Stimulated activated naive CD4-positive, alpha-beta T cell (primary cell): ENCODE measurements at regions not wholly inside any gene's neighbourhood (a gene's known extent, or its start where the extent isn't known, plus 50 kb on each side); places are given as distances from the start of the nearest gene placed in this dataset.

Experiments used
- DNase-seq, 6 experiments: peaks; one replicate each; lab custom pipeline; 2025; lab: John Stamatoyannopoulos, UW

DNA sequence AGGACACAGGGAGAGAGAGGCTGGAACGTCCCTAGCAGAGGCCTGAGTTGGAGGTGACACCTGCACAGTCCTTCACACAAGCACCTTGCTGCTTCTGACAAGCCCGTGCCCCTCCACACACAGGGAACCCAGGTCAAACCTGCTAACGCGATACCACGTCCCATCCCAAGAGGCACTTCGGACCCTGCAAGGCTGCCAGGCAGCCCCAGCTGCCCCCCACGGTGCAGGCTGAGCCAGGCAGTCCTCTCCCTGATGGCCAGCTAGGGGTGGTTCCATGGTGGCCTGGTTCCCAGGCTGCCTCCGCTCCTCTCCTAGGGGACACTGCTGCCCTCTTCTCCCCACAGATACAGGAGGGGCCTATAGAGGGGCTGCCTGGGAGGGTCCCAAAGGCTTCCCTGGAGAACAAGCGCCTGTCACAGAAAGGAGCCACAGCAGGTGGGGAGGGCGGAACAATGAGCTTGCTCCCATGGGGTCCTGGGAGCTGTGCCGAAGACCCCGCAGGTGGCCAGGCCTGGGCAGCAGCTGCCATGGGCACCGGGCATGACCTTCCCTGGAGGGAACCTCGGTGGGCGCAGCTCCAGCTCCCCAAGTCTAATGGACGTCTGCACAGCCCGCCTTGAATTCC lies 434.2 kb upstream of the MYT1L start:
- DNase-seq, result no peak

DNA sequence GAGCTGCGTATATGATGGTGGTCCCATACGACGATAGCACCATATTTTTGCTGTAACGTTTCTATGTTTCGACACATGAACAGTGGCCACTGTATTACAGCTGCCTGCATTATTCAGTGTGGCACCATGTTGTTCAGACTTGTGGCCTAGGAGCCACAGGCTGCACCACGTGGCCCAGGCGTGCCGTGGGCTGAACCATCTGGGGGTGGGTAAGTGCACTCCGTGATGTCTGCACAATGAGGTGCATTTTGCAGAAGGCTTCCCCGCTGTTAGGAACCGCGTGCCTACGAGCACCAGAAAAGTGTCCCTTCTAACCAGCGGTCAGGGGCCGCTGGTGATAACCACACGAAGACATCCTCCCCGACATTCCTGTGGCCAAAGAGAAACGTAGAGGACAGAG lies 433.7 kb upstream of the MYT1L start:
- DNase-seq, result no peak

DNA sequence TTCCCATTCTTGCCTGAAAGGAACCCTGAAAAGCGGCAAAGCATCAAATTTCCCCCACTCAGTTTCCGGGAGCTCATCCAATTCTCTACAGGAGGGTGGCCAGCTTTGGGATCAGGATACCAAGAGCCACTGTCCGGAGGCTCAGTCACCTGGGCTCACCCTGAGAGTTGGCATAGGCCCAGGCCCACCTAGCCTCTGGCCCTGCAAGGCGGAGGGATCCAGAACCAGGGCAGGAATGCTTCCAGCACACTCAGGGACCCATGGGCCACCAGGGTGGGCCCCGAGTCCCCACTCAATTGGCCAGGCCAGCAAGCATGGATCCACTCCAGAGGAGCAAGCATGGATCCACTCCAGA lies 432.9 kb upstream of the MYT1L start:
- no peak for DNase-seq

DNA sequence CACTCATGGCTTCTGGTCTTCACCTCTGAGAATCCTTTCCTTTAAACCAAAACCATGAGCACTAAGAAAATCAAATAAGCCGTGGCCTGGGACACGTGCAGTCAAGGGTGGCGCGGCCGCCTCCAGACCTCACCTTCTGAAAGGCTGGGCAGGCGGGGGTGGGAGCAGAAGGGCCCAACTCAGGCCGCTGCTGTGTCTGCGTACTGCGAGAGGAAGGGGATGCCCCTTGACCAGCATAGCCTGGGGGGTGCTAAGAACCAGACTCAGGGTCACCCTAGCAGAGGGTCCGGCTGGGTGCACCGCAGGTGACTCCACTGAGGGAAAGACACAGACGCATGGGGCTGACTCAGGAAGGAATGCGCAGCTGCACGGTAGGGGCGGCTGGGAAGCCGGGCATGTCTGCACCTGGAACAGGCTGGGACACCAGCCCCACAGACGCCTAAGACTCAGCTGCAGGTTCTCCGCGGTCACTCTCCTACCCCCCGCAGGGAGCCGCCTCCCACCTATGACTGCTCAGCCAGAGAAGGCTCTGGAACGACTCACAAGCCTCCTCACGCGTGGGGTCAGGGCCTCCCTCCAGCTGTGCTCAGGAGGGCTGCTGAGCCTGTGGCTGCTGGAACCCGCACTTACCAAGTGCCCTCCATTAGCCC lies 432.4 kb upstream of the MYT1L start:
- no peak for DNase-seq

DNA sequence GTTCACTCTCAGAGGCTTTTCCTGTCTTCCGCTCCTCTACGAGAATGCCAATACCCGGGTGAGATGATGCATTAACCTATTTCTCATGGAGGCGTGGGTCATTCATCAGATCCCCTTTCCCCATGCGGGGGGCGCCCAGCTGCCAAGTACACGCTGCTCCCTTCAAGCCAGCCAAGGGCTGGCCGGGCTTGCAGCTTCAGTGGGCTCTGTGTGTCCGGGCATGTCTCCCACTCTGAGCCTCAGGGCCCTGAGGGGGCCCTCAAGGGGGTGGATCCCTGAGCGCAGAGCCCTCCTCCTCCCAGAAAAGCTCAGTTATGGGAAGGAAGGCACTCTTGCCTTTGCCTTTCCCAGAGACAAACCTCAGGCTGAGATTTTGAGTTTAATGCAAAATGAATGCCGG lies 431.8 kb upstream of the MYT1L start:
- no peak for DNase-seq

DNA sequence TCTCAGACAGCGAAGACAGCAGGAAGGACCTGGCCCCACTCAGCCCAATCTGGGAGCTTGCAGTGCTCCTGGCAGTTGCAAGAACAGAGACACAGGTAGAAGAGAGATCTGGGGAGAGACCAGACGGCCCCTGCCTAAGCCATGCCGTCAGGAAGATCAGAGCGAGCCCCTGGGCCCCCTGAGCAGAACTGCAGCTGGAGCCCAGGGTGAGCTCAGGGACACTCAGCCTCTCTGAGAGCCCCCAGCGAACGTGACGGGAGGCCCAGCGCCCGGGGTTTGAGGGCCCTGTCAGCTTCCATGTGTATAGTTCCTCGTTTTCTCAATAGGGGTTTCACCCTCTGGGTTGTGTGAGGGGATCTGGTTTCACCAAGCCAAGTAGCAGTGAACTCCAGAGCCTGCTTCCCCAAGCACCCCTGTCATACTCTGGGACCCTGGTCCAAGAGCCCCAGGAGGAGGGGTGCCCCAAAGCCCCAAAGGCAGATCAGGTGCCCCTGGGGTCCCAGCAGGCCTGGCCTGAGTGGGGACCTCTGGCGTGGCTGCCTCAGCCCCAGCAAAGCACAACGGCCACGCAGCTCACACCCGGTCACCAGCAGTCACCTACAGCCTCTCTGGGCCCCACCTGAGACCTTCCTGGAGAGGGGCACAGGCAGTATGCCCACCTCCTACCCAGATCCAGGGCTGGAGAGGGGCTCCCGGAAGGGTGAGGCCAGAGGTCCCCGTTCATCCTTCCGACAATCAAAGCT lies 431.3 kb upstream of the MYT1L start:
- no peak for DNase-seq

DNA sequence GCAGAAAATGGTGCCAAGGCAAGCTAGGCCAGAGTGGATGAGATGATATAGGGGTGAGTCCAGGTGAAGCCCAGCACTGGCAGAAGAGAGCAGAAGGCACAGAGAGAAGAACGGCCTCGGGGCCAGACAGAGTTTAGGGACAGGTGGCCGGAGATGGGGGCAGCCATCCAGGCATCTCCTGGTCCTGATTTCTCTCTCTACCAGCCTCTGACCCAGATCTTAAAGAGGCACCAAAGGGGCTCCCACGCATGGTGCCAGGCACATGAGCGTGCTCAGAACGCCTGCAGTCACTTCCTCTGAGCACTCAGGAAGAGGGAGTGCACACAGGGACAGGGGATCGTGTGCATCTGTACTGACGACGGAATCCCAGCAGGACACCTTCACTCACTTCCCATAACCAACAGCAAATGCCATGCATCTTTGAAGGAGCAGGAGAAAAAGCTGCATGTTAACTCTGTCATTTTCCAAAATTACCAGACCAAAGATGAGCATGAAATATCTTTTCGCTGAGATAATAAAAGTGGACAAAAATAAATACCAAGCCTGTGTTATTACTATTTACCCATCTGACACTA lies 427.8 kb upstream of the MYT1L start:
- DNase-seq, result no peak

DNA sequence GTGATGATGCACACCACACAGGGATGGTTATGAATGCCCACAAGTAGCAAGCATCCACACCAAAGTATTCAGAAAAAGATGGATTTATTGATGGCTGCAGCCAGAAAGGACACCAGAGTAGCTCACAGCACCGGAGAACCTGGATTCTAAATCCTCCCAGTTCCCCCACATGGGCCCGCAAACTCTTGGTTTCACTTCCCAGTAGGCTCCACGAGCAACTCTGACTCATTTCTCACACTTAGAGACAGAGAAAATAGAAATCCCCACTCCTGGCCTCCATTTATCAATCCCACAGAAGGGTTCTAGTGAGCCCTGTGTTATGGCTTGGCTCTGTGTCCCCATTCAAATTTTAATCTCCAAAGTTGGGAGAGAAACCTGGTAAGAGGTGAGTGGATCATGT lies 426.7 kb upstream of the MYT1L start:
- no peak for DNase-seq

DNA sequence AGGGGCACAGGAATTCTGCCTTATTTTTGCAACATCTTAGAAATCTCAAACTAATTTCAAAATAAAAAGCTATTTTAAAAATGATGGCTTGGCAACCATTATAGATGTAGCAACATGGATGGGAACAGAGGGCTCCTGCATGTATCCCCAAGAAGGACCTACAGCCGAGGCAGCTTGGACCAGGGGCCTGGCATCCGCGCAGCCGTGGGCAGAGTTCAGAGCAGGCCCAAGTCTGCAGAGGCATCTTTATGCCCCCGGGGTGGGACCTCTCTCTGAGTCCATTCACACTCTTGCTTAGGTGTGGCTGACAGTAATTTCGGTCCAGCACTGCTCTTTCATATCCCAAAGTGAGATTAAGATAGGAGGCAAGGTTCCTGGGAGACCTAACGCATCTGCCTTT lies 425.8 kb upstream of the MYT1L start:
- DNase-seq, result no peak

DNA sequence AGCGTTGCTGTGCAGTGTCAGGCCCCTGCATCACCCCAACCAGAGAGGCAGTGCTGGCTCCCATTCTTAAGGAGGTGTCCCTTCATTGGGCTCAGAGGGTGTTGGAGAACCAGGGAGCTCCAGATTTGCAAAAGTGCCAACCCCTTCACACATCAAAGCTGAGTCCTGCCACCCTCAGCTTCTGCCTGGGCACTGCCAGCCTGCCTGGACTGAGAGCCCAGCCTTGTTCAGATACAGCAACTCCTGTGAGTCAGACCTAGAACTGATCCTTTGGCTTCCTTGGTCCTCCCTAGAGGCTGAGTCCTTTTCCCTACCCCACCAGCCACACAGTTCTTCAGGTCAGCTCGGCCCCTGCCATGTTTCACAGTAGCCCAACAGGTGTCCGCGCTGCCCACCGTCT lies 424.9 kb upstream of the MYT1L start:
- DNase-seq, result no peak

DNA sequence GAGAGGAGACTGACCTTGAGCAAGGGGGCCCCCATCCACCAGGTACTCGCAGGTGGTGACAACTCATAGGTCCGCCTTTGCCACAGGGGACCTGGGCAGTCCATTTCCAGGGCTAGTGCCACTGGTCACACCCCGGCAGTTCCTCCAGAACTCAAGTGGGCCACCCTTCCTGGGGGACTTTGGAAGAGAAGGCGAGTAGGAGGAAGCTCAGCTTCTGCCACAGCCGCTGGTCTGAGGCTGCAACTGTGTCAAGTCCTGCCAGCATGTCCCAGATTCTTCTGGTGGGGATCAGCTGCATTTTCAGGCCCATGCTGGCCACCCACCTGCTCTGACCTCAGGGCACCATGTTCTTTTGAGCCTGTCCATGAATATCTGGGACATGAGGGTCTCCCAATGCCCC lies 423.9 kb upstream of the MYT1L start:
- no peak for DNase-seq

DNA sequence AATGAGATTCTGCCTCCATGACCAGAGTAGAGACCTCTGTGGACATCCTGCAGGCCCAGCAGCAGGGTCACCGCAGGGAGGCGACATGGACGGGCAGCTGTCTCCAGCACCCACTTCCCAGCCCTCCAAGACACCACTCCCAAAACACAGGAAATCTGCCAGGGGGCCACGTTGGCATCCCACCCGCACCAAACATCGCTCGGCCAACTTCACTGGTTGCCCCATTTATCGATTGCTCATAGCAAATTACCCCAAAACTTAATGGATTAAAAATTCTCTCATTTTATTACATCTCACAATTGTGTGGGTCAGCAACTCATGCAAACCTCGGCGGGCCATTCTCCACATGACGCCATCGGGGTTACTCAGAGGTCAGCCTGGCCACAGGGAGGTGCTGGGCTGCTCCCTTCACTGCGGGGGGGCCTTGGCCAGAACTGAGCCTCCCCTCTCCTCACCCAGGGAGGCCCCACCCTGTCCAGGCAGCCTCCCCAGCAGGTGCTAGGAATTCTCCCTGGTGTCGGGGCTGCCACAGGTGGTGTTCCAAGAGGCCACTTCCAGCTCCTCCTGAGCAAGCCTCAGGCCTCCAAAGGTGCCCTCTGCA lies 420.7 kb upstream of the MYT1L start:
- no peak for DNase-seq

DNA sequence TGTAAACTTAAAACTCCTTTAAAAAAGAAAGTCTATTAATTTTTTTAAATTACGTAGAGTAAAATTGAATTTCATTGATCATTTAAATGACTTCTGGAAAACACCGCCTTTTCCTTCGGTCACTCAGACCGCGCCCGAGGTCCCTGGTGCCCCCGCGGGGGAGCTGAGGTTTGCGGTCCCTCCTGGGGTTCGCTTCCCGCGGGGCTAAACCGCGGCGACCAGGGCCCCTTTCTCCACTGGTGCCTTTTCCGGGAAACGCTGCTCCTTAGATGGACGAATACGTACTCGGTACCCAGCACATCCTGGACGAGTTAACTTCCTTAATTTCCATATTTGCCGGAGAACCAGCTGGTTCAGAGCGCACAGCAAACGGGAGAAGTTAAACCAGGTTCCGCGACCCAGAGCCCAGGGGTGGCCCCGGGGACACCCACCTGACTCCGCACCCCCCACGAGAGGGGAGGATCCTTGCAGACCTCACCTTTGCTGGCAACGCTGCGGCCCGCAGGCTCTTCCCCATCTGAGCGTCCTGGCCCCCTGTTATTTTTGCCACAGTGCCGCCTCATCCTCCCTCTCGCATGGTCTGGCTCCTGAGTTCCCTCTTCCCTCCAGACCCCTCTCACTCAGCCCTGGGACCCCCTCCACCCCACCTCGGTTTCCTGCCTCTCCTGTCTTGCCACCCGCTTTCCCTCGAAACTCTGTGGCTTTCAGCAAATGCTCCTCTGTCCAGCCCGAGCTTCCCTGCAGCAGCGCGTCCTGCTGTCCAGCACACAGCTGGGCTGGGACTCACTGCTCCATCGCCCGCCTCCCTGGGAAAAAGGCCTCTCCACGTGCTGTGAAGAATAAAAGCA lies 420.0 kb upstream of the MYT1L start:
- no peak for DNase-seq

DNA sequence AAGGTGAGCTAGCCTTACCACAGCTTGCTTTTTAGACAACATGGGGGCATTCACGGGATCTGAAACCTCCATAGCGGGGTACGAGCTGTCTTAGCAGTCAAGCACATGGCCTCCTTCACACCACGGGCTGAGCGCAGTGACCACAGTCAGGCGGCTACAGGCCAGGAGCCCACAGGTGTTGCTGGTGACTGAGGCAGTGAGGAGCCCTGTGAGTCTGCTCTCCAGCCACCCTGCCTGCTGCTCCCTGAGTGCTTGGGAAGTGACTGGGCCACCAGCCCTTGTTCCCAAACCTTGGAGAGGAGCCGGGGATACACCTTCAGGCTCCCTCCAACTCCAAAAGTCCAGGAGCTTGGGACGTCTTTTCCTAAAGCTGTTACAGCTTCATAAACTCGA lies 418.1 kb upstream of the MYT1L start:
- DNase-seq, result no peak

DNA sequence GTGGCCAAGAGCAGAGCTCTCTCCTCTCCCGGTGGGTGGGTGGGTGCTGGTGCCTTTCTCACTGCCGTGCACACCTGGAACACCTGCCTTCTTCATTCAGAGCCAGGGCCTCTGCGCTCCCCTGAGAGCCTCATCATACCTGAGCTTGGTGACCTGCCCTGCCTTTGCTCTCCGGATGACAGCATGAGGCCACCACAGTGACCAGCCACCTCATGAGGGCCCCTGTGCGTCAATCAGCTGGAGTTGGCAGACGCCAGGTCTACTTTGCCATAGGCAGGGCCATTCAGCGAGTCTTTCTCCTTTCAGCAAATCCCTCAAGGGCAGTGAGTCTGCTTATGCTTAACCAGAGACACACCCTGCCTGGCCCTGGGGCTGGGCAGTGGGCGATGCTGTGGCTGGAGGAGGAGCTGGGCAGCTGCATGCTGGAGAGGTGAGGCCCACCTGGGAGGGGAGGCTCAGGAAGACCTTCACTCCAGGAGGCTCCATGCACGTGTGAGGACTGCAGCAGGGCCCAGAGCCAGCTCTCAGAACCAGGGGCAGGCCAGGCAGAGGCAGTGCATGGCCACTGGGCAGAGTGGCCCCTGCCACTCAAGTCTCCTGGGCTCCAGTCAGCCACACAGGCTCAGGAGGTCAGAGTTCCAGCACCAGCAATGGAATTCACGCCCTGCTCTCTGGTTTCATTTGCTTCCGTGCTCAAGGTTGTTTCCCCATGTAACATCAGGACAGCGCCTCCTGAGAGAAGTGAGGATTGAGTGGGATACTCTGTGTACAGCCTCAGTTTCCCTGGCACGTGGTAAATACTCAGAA lies 417.5 kb upstream of the MYT1L start:
- DNase-seq, result no peak

DNA sequence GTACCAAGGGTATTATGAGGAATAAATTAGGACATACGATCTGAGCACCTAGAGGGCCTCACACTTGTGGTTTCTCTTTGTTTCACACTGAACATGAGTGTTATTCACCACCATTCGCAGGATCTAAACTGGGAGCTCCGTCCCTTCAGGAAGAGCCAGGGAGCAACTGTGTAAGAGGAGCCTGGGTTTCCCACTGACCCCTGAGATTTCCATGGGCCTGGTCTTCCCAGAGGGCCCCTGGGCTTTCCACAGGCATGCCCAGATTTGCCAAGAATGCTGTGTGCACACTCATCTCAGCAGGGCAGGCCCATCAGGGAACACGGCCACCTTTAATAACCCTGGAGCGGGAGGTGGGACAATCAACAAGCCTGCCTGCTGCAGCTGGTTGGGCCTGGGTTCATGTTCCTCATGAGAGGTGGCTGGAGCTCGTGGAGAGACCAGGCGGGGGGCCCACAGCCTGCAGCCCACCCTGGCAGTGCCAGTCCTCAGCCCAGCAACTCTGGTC lies 416.8 kb upstream of the MYT1L start:
- DNase-seq, result no peak

DNA sequence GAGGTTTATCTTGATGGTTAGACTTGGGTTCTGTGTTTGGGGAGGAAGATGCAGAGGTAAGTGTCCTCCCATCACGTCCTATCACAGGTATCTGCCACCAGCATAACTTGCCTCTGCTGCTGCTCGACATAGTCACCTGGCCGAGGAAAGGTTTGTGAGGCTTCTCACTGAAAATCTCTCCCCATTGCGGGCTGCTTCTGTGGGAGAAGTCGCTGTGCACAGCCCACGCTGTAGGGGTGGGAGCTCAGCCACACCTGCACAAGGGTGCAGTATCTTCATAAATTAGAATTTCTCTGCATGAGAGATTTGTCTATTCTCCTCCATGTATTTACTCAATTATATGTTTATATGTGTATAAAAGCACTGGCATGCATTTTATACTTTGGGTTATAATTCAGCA lies 415.7 kb upstream of the MYT1L start:
- no peak for DNase-seq

DNA sequence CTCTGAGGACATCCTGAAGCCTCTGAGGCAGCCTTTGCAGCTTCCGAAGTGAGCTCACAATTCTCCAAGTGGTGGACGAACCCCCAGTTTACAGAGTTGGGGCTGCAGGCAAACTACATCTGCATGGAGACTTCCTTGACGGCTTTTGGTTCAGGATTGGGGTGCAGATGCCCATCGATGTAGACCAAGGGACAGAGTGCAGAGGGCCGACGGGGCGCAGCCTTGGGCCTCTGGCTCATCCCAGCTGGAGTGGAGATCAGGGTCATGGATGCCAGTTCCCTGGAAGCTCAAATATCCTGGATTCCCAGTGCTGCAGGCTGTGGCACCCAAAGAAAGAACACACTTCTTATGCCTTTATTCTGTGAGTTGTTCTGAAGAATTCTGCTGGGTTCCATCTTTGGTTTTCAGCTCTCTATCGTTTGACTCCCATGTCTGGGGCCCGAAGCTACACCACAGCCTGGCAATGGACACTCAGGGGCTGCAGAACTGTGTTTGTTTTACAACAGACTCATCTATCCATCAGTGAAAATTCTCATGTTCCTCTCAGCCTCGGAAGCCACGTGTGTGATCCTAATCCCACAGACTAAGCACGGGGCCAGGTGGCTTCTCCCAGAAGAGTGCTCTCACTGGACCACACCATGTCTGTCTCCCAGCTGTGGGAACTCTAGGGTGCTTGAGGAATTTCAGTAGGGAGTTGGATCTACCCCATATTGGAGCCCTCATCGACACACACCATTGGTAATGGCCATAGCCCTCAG lies 414.1 kb upstream of the MYT1L start:
- DNase-seq, result no peak

DNA sequence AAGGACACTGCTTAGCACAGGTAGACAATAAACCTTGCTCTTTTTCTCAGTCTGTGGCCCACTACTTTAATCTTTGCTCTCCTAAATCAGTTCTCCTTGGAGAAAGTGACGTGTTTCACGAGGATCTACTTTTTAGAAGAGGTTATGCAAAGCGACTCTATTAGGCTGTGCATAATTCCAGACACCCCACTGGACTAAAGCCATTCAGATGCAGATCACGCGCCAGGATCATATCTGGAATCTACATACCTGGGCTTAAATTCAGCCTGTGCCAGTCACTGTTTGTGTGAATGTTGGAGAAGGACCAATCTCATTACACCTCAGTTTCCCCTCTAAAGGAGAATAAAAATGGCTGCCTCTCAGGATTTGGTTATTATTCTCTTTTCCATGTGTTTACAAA lies 413.0 kb upstream of the MYT1L start:
- DNase-seq, result no peak

DNA sequence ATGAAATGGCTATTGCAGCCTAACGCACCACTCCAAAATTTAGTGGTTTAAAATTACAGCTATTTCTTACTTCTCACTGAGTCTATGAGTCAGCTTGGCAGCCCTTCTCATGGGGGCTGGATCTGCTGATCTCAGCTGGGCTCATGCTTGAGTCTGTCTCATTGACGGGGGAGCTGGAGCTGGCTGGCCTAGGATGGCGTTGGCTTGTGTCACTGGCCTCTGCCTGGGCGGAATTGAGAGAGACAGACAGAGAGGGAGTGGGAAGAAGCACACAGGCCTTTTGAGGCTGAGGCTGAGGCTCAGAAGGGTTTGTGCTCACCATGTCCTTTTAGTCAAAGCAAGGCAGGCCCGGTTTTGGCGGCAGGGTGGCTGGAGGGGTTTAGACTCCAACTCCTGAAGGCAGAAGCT lies 412.1 kb upstream of the MYT1L start:
- DNase-seq, result no peak
